Subcutaneous abdominal adipose tissue (tissue), 5 donors: ENCODE measurements at regions not wholly inside any gene's neighbourhood (a gene's known extent, or its start where the extent isn't known, plus 50 kb on each side); places are given as distances from the start of the nearest gene placed in this dataset.

Experiments
- H3K27ac ChIP-seq: one replicate; pipeline ENCODE4 v1.7.0; 2013; ENCODE audit warnings: low read depth, mild to moderate bottlenecking, inconsistent platforms, low read length, moderate library complexity
- H3K27me3 ChIP-seq, 5 donors: one replicate each; pipeline ENCODE4 v1.7.0; 2013; ENCODE audit warnings: low read length in 5 of 5, inconsistent platforms in 1 of 5; ENCODE audit not compliant: control insufficient read depth in 5 of 5, insufficient read depth in 4 of 5
- H3K36me3 ChIP-seq, 5 donors: one replicate each; pipeline ENCODE4 v1.7.0; 2013; ENCODE audit warnings: low read length in 5 of 5; ENCODE audit not compliant: control insufficient read depth in 5 of 5, insufficient read depth in 5 of 5
- H3K4me1 ChIP-seq, 5 donors: one replicate each; pipeline ENCODE4 v1.7.0; 2013; ENCODE audit warnings: low read length in 5 of 5, mild to moderate bottlenecking in 3 of 5, moderate library complexity in 1 of 5; ENCODE audit not compliant: control insufficient read depth in 5 of 5, insufficient read depth in 5 of 5
- H3K4me3 ChIP-seq, 5 donors: one replicate each; pipeline ENCODE4 v1.7.0; 2013; ENCODE audit warnings: low read length in 5 of 5, low read depth in 1 of 5
- H3K9ac ChIP-seq, 5 donors: one replicate each; pipeline ENCODE4 v1.7.0; 2013; ENCODE audit warnings: low read length in 5 of 5, mild to moderate bottlenecking in 4 of 5, moderate library complexity in 3 of 5
- H3K9me3 ChIP-seq, 5 donors: one replicate each; pipeline ENCODE4 v1.7.0; 2013; ENCODE audit warnings: low read length in 5 of 5; ENCODE audit not compliant: control insufficient read depth in 5 of 5
- donor health status: healthy.
- donor health status: healthy.
- donor health status: healthy.
- donor health status: healthy.
- donor health status: healthy.

- no peak overlapping the region for H3K27ac ChIP-seq
Observed at GRCh38 chr2:83015900-83016299, 1443.2 kb downstream of the SUCLG1 start.

GRCh38 chr2:83015035-83015715, 1443.9 kb downstream of the SUCLG1 start:
- Histone ChIP-seq H3K4me1 (no peaks in the 10 kb centered on the region), H3K9ac (no peak overlapping the region), H3K27ac (no peak overlapping the region), H3K4me3 (no peak overlapping the region), H3K36me3 (no peaks in the 10 kb centered on the region), H3K9me3 (no peaks in the 10 kb centered on the region), H3K27me3 (no peaks in the 10 kb centered on the region)

More at GRCh38 chr2:83015900-83016299, 1443.2 kb downstream of the SUCLG1 start:
- H3K4me3 ChIP-seq = no peak overlapping the region
- no peaks in the 10 kb centered on the region for H3K9me3 ChIP-seq
- H3K27me3 ChIP-seq = no peaks in the 10 kb centered on the region
- no peaks in the 10 kb centered on the region for H3K4me1 ChIP-seq
- H3K9ac ChIP-seq = no peak overlapping the region
- no peaks in the 10 kb centered on the region for H3K36me3 ChIP-seq

GRCh38 chr2:83014462-83014861, 1444.6 kb downstream of the SUCLG1 start:
- Histone ChIP-seq H3K4me3 (no peak overlapping the region), H3K4me1 (no peaks in the 10 kb centered on the region), H3K36me3 (no peaks in the 10 kb centered on the region), H3K27me3 (no peaks in the 10 kb centered on the region), H3K27ac (no peak overlapping the region), H3K9me3 (no peaks in the 10 kb centered on the region), H3K9ac (no peak overlapping the region)

DNA sequence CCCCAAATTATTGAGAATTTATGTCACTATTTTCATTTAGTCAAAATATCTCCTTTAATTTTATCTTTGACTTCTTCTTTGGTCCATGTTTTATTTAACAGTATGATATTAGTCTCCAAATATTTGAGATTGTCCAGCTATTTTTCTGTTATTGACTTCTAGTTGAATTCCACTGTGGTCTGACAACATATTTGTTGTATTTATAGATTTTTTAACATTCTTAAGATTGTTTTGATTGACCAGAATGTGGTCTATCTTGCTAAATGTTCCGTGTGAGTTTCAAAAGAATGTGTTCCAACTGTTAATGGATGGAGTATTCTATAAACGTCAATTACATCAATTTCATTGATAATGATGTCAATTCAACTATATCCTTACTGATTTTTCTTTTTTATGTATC, 1452.1 kb downstream of the SUCLG1 start:
- Histone ChIP-seq H3K4me3 (no peak overlapping the region), H3K27me3 (no peaks in the 10 kb centered on the region), H3K36me3 (no peaks in the 10 kb centered on the region), H3K4me1 (no peaks in the 10 kb centered on the region), H3K9ac (no peak overlapping the region), H3K9me3 (no peaks in the 10 kb centered on the region), H3K27ac (no peak overlapping the region)

GRCh38 chr2:83003555-83003954, 1455.5 kb downstream of the SUCLG1 start:
- Histone ChIP-seq H3K27ac (no peak overlapping the region), H3K27me3 (no peaks in the 10 kb centered on the region), H3K4me3 (no peak overlapping the region), H3K9ac (no peak overlapping the region), H3K4me1 (no peaks in the 10 kb centered on the region), H3K9me3 (no peaks in the 10 kb centered on the region), H3K36me3 (no peaks in the 10 kb centered on the region)

GRCh38 chr2:83002706-83003105, 1456.4 kb downstream of the SUCLG1 start:
- Histone ChIP-seq H3K9ac (no peak overlapping the region), H3K4me1 (no peaks in the 10 kb centered on the region), H3K27ac (no peak overlapping the region), H3K36me3 (no peaks in the 10 kb centered on the region), H3K27me3 (no peaks in the 10 kb centered on the region), H3K4me3 (no peak overlapping the region), H3K9me3 (no peaks in the 10 kb centered on the region)

DNA sequence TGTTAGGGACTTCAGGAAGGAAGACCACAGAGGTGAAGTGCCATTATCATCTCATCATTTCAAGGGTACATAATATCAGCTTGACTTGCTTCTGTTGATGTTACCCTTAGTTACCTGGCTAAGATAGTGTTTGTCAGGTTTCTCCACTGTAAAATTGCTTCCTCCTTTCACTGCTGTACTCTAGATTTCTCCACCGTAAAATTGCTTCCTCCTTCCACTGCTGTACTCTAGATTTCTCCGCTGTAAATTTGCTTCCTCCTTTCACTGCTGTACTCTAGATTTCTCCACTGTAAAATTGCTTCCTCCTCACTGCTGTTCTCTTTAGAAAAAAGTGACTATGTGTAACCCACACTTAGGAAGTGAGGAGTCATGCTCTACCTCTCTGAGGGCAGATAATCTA, 1460.3 kb downstream of the SUCLG1 start:
- Histone ChIP-seq H3K4me3 (no peak overlapping the region), H3K9me3 (no peaks in the 10 kb centered on the region), H3K36me3 (no peaks in the 10 kb centered on the region), H3K9ac (no peak overlapping the region), H3K4me1 (no peaks in the 10 kb centered on the region), H3K27me3 (no peaks in the 10 kb centered on the region), H3K27ac (no peak overlapping the region)

DNA sequence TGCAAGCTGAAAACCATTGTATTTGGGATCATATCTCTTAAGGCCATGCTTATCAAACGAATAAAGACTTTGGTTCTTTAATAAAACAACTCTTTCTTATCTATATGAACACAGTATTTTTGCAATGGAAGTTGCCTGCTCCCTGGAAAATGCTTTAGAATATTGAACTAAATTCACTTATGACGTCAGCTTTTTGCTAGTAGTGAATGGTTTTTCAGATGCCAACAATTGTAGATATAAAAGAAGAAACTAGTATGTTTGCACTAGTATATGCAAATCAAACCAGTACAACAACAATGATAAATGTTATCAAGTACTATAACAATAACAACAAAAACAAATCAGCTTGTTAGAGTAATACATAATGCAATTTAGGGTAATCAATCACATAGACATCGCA, 1462.9 kb downstream of the SUCLG1 start:
- no peak overlapping the region for H3K27ac ChIP-seq
- H3K27me3 ChIP-seq = no peaks in the 10 kb centered on the region
- H3K9me3 ChIP-seq = no peaks in the 10 kb centered on the region
- no peak overlapping the region for H3K4me3 ChIP-seq
- no peaks in the 10 kb centered on the region for H3K36me3 ChIP-seq
- H3K9ac ChIP-seq = no peak overlapping the region
- no peaks in the 10 kb centered on the region for H3K4me1 ChIP-seq

GRCh38 chr2:82994151-82994550, 1464.9 kb downstream of the SUCLG1 start:
- H3K27ac ChIP-seq = no peak overlapping the region
- H3K4me3 ChIP-seq = no peak overlapping the region
- H3K4me1 ChIP-seq = no peaks in the 10 kb centered on the region
- no peaks in the 10 kb centered on the region for H3K36me3 ChIP-seq
- H3K9ac ChIP-seq = no peak overlapping the region
- H3K27me3 ChIP-seq = no peaks in the 10 kb centered on the region
- H3K9me3 ChIP-seq = no peaks in the 10 kb centered on the region

- Histone ChIP-seq H3K9ac (no peak overlapping the region), H3K27ac (no peak overlapping the region), H3K4me1 (no peaks in the 10 kb centered on the region), H3K9me3 (no peaks in the 10 kb centered on the region), H3K36me3 (no peaks in the 10 kb centered on the region), H3K27me3 (no peaks in the 10 kb centered on the region), H3K4me3 (no peak overlapping the region)
Observed at GRCh38 chr2:82993609-82994008, 1465.5 kb downstream of the SUCLG1 start.

DNA sequence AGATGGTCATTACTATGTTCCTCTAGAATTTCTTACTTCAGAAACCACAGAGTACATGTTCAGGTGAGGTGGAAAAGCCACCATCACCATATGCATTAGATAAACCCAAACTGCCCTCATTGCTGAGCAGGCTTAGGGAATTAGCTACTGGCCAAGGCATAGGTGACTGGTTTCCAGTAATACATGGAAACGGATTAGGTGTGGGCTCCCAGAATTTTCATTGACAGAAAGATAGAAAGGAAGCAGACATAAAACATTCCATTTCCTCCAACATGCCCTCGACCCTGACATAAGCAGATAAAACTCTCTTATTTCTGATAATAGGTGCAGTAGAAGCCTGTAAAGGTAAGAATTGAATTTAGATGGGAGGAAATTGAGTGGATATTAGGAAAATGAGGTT, 1466.1 kb downstream of the SUCLG1 start:
- Histone ChIP-seq H3K4me3 (no peak overlapping the region), H3K4me1 (no peaks in the 10 kb centered on the region), H3K9me3 (no peaks in the 10 kb centered on the region), H3K27ac (no peak overlapping the region), H3K9ac (no peak overlapping the region), H3K36me3 (no peaks in the 10 kb centered on the region), H3K27me3 (no peaks in the 10 kb centered on the region)
